H9 (cell line): ENCODE measurements at regions not wholly inside any gene's neighbourhood (a gene's known extent, or its start where the extent isn't known, plus 50 kb on each side); places are given as distances from the start of the nearest gene placed in this dataset.

Source experiments
- DNase-seq: peaks from one replicate; pipeline ENCODE4 v3.0.0-alpha.2; 2017
- H2AFZ ChIP-seq: one replicate; pipeline ENCODE4 v1.6.1; 2013; ENCODE audit warnings: mild to moderate bottlenecking, low read length, control low read depth, moderate library complexity
- H2AK5ac ChIP-seq: 2 replicates; pipeline ENCODE4 v1.6.1; 2013; ENCODE audit warnings: low read length, control low read depth, mixed read lengths; ENCODE audit not compliant: insufficient read length
- H2BK120ac ChIP-seq: one replicate; pipeline ENCODE4 v1.6.1; 2013; ENCODE audit warnings: low read depth, mild to moderate bottlenecking, low read length, control low read depth, inconsistent platforms; ENCODE audit not compliant: poor library complexity, severe bottlenecking
- H2BK12ac ChIP-seq: 2 replicates; pipeline ENCODE4 v1.6.1; 2013; ENCODE audit warnings: low read length, control low read depth, mixed read lengths, low read depth; ENCODE audit not compliant: insufficient read length
- H2BK15ac ChIP-seq: 2 replicates; pipeline ENCODE4 v1.6.1; 2013; ENCODE audit warnings: low read depth, low read length, control low read depth
- H2BK20ac ChIP-seq: one replicate; pipeline ENCODE4 v1.6.1; 2013; ENCODE audit warnings: low read depth, mild to moderate bottlenecking, low read length, control low read depth, inconsistent platforms; ENCODE audit not compliant: poor library complexity, severe bottlenecking
- H2BK5ac ChIP-seq: 2 replicates; pipeline ENCODE4 v1.6.1; 2013; ENCODE audit warnings: low read length, control low read depth, mixed read lengths; ENCODE audit not compliant: insufficient read length
- H3K14ac ChIP-seq: 2 replicates; pipeline ENCODE4 v1.6.1; 2013; ENCODE audit warnings: low read length, control low read depth; ENCODE audit not compliant: insufficient read depth
- H3K18ac ChIP-seq: 2 replicates; pipeline ENCODE4 v1.6.1; 2013; ENCODE audit warnings: low read depth, mild to moderate bottlenecking, mixed read lengths, low read length, control low read depth; ENCODE audit not compliant: insufficient read length
- H3K23ac ChIP-seq: 2 replicates; pipeline ENCODE4 v1.6.1; 2013; ENCODE audit warnings: low read length, control low read depth, mixed read lengths, low read depth; ENCODE audit not compliant: insufficient read length
- H3K23me2 ChIP-seq: 2 replicates; pipeline ENCODE4 v1.6.1; 2013; ENCODE audit warnings: low read depth, mild to moderate bottlenecking, mixed read lengths, low read length, control low read depth; ENCODE audit not compliant: insufficient read length, poor library complexity, severe bottlenecking
- H3K27ac ChIP-seq: 2 replicates; pipeline ENCODE4 v1.5.1; 2013; ENCODE audit warnings: low read length, control low read depth, mixed read lengths, low read depth; ENCODE audit not compliant: insufficient read length
- H3K27me3 ChIP-seq: 2 replicates; pipeline ENCODE4 v1.6.1; 2013; ENCODE audit warnings: low read length, control low read depth, inconsistent platforms; ENCODE audit not compliant: insufficient read depth
- H3K4ac ChIP-seq: 2 replicates; pipeline ENCODE4 v1.6.1; 2013; ENCODE audit warnings: low read depth, mild to moderate bottlenecking, control low read depth, inconsistent platforms, low read length, moderate library complexity
- H3K4me1 ChIP-seq: 2 replicates; pipeline ENCODE4 v1.6.1; 2013; ENCODE audit warnings: low read length, control low read depth, inconsistent platforms; ENCODE audit not compliant: insufficient read depth
- H3K4me2 ChIP-seq: 2 replicates; pipeline ENCODE4 v1.6.1; 2013; ENCODE audit warnings: low read length, control low read depth, mixed read lengths; ENCODE audit not compliant: insufficient read length, insufficient read depth
- H3K56ac ChIP-seq: 2 replicates; pipeline ENCODE4 v1.6.1; 2013; ENCODE audit warnings: low read depth, mild to moderate bottlenecking, mixed read lengths, low read length, control low read depth; ENCODE audit not compliant: insufficient read length
- H3K79me1 ChIP-seq: 2 replicates; pipeline ENCODE4 v1.6.1; 2013; ENCODE audit warnings: low read depth, mild to moderate bottlenecking, moderate library complexity, low read length, control low read depth, inconsistent platforms; ENCODE audit not compliant: insufficient read depth, poor library complexity, severe bottlenecking
- H3K79me2 ChIP-seq: 2 replicates; pipeline ENCODE4 v1.6.1; 2013; ENCODE audit warnings: low read length, control low read depth, inconsistent platforms; ENCODE audit not compliant: insufficient read depth
- H3K9ac ChIP-seq: 2 replicates; pipeline ENCODE4 v1.6.1; 2013; ENCODE audit warnings: low read length, control low read depth, mixed read lengths; ENCODE audit not compliant: insufficient read length; ENCODE audit errors: extremely low read depth
- H3K9me3 ChIP-seq: one replicate; pipeline ENCODE4 v1.6.1; 2013; ENCODE audit warnings: low read depth, low read length, inconsistent platforms; ENCODE audit not compliant: control insufficient read depth
- H3T11ph ChIP-seq: one replicate; pipeline ENCODE4 v1.6.1; 2013; ENCODE audit warnings: mild to moderate bottlenecking, low read length, control low read depth, inconsistent platforms
- H4K20me1 ChIP-seq: one replicate; pipeline ENCODE4 v1.6.1; 2013; ENCODE audit not compliant: control insufficient read depth, insufficient read length, insufficient read depth
- H4K5ac ChIP-seq: 2 replicates; pipeline ENCODE4 v1.6.1; 2013; ENCODE audit warnings: low read depth, mild to moderate bottlenecking, mixed read lengths, low read length, control low read depth; ENCODE audit not compliant: insufficient read length
- H4K8ac ChIP-seq: replicated peaks from 2 replicates; pipeline ENCODE4 v1.6.1; 2013; ENCODE audit warnings: low read length, control low read depth, mixed read lengths, low read depth; ENCODE audit not compliant: insufficient read length
- H4K91ac ChIP-seq: 2 replicates; pipeline ENCODE4 v1.6.1; 2013; ENCODE audit warnings: low read depth, mild to moderate bottlenecking, moderate library complexity, mixed read lengths, low read length, control low read depth; ENCODE audit not compliant: insufficient read length
- H3K27ac Mint-ChIP-seq, 3 experiments: 2 replicates in 2 of 3; 3 replicates in 1 of 3; pipeline ENCODE4 v1.8.0; 2020 to 2021; ENCODE audit warnings: mixed read lengths in 3 of 3, mild to moderate bottlenecking in 1 of 3, moderate library complexity in 1 of 3
- H3K27me3 Mint-ChIP-seq: 2 replicates; pipeline ENCODE4 v1.8.0; 2021; ENCODE audit warnings: low read depth, mild to moderate bottlenecking, moderate library complexity, mixed read lengths
- H3K36me3 Mint-ChIP-seq, 3 experiments: 2 replicates in 2 of 3; 3 replicates in 1 of 3; pipeline ENCODE4 v1.8.0; 2020 to 2021; ENCODE audit warnings: low read depth in 3 of 3, mixed read lengths in 3 of 3; ENCODE audit not compliant: insufficient read depth in 1 of 3
- H3K4me1 Mint-ChIP-seq, 2 experiments: 2 replicates each; pipeline ENCODE4 v1.8.0; 2020; ENCODE audit warnings: mixed read lengths in 2 of 2
- H3K4me3 Mint-ChIP-seq, 2 experiments: 2 replicates in 1 of 2; 3 replicates in 1 of 2; pipeline ENCODE4 v1.8.0; 2020 to 2021; ENCODE audit warnings: mild to moderate bottlenecking in 2 of 2, mixed read lengths in 2 of 2, moderate library complexity in 1 of 2
- H3K9me3 Mint-ChIP-seq, 2 experiments: 2 replicates in 1 of 2; 3 replicates in 1 of 2; pipeline ENCODE4 v1.8.0; 2020; ENCODE audit warnings: mild to moderate bottlenecking in 2 of 2, mixed read lengths in 2 of 2, moderate library complexity in 1 of 2
- CTCF ChIP-seq: fragments of 200-600 bp; sonication (generic); conservative IDR thresholded peaks from 3 replicates; pipeline ENCODE4 v1.8.0; 2021; ENCODE audit warnings: antibody characterized with exemption, mild to moderate bottlenecking
- WGBS: extraction: QIAGEN DNeasy Blood & Tissue Kit; methylation state at CpG from one replicate; pipeline ENCODE4 v1.1.7; 2013; ENCODE audit warnings: missing lambda C conversion rate, low lambda C conversion rate, mixed read lengths; ENCODE audit not compliant: insufficient read length; ENCODE audit errors: extremely low coverage; 5-methylcytosine and 5-hydroxymethylcytosine counted together

DNA sequence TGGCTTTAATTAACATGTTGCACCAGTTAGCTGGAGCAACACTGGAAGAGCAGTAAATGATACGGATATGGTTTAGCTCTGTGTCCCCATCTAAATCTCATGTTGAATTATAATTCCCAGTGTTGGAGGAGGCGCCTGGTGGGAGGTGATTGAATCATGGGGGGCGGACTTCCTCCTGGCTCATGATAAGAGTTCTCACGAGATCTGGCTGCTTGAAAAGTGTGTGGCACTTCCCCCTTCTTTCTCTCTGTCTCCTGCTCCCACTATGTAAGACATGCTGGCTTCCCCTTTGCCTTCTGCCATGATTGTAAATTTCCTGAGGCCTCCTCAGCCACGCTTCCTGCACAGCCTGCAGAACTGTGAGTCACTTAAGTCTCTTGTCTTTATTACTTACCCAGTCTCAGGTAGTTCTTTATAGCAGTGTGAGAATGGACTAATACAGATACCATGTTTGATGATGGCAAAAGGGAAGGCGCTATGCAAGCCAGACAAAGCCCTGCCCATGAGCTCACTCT lies 963.6 kb downstream of the SOCS6 start:
- Mint-ChIP-seq H3K9me3 (no peaks in the 10 kb centered on the region), H3K27ac (no peak overlapping the region), H3K4me3 (no peak overlapping the region), H3K27me3 (peaks cover 2% of the 10 kb centered on the region; the same call in 1 of the 2 replicates), H3K36me3 (no peaks in the 10 kb centered on the region), H3K4me1 (peaks cover 4% of the 10 kb centered on the region in 2 experiments)
- Histone ChIP-seq H3T11ph (no peak overlapping the region), H2BK12ac (no peak overlapping the region), H3K14ac (no peak overlapping the region), H4K20me1 (no peaks in the 10 kb centered on the region), H3K79me2 (no peaks in the 10 kb centered on the region), H3K23ac (no peak overlapping the region), H3K9me3 (no peaks in the 10 kb centered on the region), H3K18ac (no peak overlapping the region), H2BK20ac (no peak overlapping the region), H3K27ac (no peak overlapping the region), H2BK15ac (no peak overlapping the region), H3K4me2 (no peak overlapping the region), H4K8ac (no peak overlapping the region), H3K79me1 (no peaks in the 10 kb centered on the region), H4K91ac (no peak overlapping the region), H3K23me2 (no peaks in the 10 kb centered on the region), H4K5ac (no peak overlapping the region), H2AFZ (no peak overlapping the region), H2BK120ac (no peak overlapping the region), H2AK5ac (no peak overlapping the region), H3K4me1 (no peaks in the 10 kb centered on the region; the same call in 1 of the 2 replicates), H3K4ac (no peak overlapping the region), H3K9ac (no peak overlapping the region), H3K27me3 (no peaks in the 10 kb centered on the region), H2BK5ac (no peak overlapping the region), H3K56ac (no peak overlapping the region)
- no peak for TF ChIP-seq CTCF
- no peak for DNase-seq
- no CpG with 5 or more reads among the region's 6 CpGs for WGBS
